Chondrocyte (in vitro differentiated cells): ENCODE measurements at regions not wholly inside any gene's neighbourhood (a gene's known extent, or its start where the extent isn't known, plus 50 kb on each side); places are given as distances from the start of the nearest gene placed in this dataset.

Source experiments
- DNase-seq: peaks from one replicate; pipeline ENCODE4 v3.0.0; 2021; ENCODE audit warnings: mixed read lengths, low spot score
- H3K27ac Mint-ChIP-seq: one replicate; pipeline ENCODE4 v1.8.0; 2021; ENCODE audit warnings: mild to moderate bottlenecking, moderate library complexity, mixed read lengths; ENCODE audit not compliant: unreplicated experiment
- H3K27me3 Mint-ChIP-seq: 2 replicates; pipeline ENCODE4 v1.8.0; 2021; ENCODE audit warnings: low read depth, mixed read lengths
- H3K36me3 Mint-ChIP-seq: 2 replicates; pipeline ENCODE4 v1.8.0; 2021; ENCODE audit warnings: low read depth, mixed read lengths
- H3K4me1 Mint-ChIP-seq: 2 replicates; pipeline ENCODE4 v1.8.0; 2021; ENCODE audit warnings: low read depth, mild to moderate bottlenecking, mixed read lengths
- H3K4me3 Mint-ChIP-seq: one replicate; pipeline ENCODE4 v1.8.0; 2021; ENCODE audit warnings: mild to moderate bottlenecking, moderate library complexity, mixed read lengths; ENCODE audit not compliant: unreplicated experiment
- H3K9me3 Mint-ChIP-seq: 2 replicates; pipeline ENCODE4 v1.8.0; 2021; ENCODE audit warnings: low read depth, mixed read lengths
- TF ChIP-seq, protein P1 (sequence below): fragments of 200-600 bp; sonication (generic); IDR thresholded peaks from 2 replicates; pipeline ENCODE4 v1.5.0; 2021; ENCODE audit warnings: antibody characterized with exemption, mild to moderate bottlenecking, moderate library complexity

DNA sequence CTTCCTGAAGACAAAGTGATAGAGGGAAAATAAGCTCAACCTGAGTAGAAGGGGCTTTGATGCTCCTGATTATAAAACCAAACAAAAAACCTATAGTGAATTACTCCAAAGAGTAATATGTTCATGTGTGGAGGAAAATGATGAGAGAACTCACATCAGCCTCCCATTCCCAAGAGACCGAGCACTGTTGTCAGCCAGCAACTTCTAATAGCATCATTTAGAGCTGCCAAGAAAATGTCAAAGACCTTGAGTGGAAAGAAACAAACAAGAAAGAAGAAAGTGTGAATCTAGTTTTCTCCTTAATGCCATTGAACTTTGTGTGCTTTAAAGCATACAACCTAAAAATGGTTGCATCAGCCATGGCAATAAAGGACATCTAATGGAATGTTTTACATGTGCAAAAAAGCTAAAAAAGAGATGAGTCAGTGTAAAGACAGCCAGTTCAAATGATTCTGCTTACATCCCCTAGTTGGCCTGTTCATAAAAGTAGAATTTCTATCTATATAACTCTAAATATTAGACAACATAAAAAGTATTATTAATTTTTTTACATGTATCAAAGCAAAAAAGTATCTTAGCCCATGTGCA, 1066.2 kb downstream of the TDRD15 start:
- DNase-seq: no peak
- no peaks in the 10 kb centered on the region for H3K36me3 Mint-ChIP-seq
- no peak overlapping the region for H3K4me3 Mint-ChIP-seq
- peaks cover 4% of the 10 kb centered on the region for H3K9me3 Mint-ChIP-seq
- peaks cover 2% of the 10 kb centered on the region for H3K27me3 Mint-ChIP-seq
- TF ChIP-seq, protein P1, sequence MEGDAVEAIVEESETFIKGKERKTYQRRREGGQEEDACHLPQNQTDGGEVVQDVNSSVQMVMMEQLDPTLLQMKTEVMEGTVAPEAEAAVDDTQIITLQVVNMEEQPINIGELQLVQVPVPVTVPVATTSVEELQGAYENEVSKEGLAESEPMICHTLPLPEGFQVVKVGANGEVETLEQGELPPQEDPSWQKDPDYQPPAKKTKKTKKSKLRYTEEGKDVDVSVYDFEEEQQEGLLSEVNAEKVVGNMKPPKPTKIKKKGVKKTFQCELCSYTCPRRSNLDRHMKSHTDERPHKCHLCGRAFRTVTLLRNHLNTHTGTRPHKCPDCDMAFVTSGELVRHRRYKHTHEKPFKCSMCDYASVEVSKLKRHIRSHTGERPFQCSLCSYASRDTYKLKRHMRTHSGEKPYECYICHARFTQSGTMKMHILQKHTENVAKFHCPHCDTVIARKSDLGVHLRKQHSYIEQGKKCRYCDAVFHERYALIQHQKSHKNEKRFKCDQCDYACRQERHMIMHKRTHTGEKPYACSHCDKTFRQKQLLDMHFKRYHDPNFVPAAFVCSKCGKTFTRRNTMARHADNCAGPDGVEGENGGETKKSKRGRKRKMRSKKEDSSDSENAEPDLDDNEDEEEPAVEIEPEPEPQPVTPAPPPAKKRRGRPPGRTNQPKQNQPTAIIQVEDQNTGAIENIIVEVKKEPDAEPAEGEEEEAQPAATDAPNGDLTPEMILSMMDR: no peak
- H3K27ac Mint-ChIP-seq: no peak overlapping the region
- peaks cover 3% of the 10 kb centered on the region for H3K4me1 Mint-ChIP-seq

GRCh38 chr2:22194218-22194617, 1070.5 kb downstream of the TDRD15 start:
- no peaks in the 10 kb centered on the region for H3K9me3 Mint-ChIP-seq
- peaks cover 3% of the 10 kb centered on the region for H3K4me1 Mint-ChIP-seq
- no peaks in the 10 kb centered on the region for H3K36me3 Mint-ChIP-seq
- no peak overlapping the region for H3K4me3 Mint-ChIP-seq
- no peak for DNase-seq
- TF ChIP-seq, protein P1: no peak
- no peaks in the 10 kb centered on the region for H3K27me3 Mint-ChIP-seq
- H3K27ac Mint-ChIP-seq: no peak overlapping the region

DNA sequence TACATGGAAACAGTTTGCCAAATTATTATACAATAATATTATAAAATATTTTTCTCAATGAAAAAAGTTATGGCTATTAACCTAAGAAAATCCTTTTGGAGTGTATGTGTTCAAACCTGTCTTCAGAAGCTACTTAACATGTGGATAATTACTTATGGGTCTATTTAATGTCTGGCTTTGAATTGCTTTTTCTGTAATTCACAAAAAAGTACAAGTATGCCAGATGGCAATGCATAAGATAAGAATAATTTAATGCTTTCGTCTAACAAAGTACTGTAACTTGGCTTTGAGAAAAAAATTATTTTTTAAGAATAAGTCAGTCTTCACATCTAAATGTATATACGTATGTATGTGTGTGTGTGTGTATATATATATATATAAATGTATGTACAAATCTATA, 1073.0 kb downstream of the TDRD15 start:
- Mint-ChIP-seq H3K27me3 (no peaks in the 10 kb centered on the region), H3K4me3 (no peak overlapping the region), H3K27ac (no peak overlapping the region), H3K36me3 (no peaks in the 10 kb centered on the region), H3K4me1 (no peaks in the 10 kb centered on the region), H3K9me3 (no peaks in the 10 kb centered on the region)
- TF ChIP-seq, protein P1: no peak
- no peak for DNase-seq

GRCh38 chr2:22198381-22199283, 1074.9 kb downstream of the TDRD15 start:
- Mint-ChIP-seq H3K4me1 (no peaks in the 10 kb centered on the region), H3K36me3 (no peaks in the 10 kb centered on the region), H3K27ac (no peak overlapping the region), H3K27me3 (no peaks in the 10 kb centered on the region), H3K4me3 (no peak overlapping the region), H3K9me3 (no peaks in the 10 kb centered on the region)
- DNase-seq: no peak
- TF ChIP-seq, protein P1: no peak

GRCh38 chr2:22199994-22200393, 1076.2 kb downstream of the TDRD15 start:
- H3K4me1 Mint-ChIP-seq: no peaks in the 10 kb centered on the region
- no peak overlapping the region for H3K4me3 Mint-ChIP-seq
- H3K27me3 Mint-ChIP-seq: no peaks in the 10 kb centered on the region
- H3K9me3 Mint-ChIP-seq: peaks cover 3% of the 10 kb centered on the region
- no peak overlapping the region for H3K27ac Mint-ChIP-seq
- H3K36me3 Mint-ChIP-seq: no peaks in the 10 kb centered on the region
- no peak for DNase-seq
- TF ChIP-seq, protein P1: no peak
